ENCODE measurements at regions not wholly inside any gene's neighbourhood (a gene's known extent, or its start where the extent isn't known, plus 50 kb on each side); places are given as distances from the start of the nearest gene placed in this dataset.

DNA sequence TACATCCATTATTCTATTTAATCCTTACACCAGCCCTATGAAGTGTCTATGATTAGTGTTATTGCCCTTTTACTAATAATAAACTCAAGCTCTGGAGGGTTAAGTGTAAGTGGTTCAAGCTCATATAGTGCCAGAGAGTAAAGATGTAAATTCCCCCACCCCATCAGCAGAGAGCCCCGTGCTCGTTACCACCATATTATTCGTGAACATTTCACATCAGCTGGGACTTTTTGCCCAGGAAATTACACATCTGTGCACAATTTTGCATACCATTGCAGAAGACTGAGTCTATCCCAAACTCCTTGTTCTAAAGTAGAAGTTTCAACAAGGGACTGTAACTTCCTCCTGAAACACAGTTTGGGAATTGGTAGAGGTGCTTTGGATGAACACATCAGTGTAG, 220.1 kb downstream of the BCAS1 start:
- H3K36me3 ChIP-seq = no peaks in the 10 kb centered on the region
- TF ChIP-seq, protein P1, sequence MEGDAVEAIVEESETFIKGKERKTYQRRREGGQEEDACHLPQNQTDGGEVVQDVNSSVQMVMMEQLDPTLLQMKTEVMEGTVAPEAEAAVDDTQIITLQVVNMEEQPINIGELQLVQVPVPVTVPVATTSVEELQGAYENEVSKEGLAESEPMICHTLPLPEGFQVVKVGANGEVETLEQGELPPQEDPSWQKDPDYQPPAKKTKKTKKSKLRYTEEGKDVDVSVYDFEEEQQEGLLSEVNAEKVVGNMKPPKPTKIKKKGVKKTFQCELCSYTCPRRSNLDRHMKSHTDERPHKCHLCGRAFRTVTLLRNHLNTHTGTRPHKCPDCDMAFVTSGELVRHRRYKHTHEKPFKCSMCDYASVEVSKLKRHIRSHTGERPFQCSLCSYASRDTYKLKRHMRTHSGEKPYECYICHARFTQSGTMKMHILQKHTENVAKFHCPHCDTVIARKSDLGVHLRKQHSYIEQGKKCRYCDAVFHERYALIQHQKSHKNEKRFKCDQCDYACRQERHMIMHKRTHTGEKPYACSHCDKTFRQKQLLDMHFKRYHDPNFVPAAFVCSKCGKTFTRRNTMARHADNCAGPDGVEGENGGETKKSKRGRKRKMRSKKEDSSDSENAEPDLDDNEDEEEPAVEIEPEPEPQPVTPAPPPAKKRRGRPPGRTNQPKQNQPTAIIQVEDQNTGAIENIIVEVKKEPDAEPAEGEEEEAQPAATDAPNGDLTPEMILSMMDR (IDR thresholded peaks at IDR 0.05) = no peak
- TF ChIP-seq EP300 (IDR thresholded peaks at IDR 0.05) = no peak
- no peak for TF ChIP-seq POLR2AphosphoS5 (IDR thresholded peaks at IDR 0.05)
- no peak for TF ChIP-seq POLR2A (IDR thresholded peaks at IDR 0.05; ENCODE audit: low read depth)
- H3K9me3 ChIP-seq = no peaks in the 10 kb centered on the region
- H3K4me3 ChIP-seq = no peak overlapping the region
- no peaks in the 10 kb centered on the region for H3K4me1 ChIP-seq
- no peak for DNase-seq (ENCODE audit: extremely low spot score)
- WGBS = 68% methylated on average over 3 of the region's 3 CpGs
- H3K27me3 ChIP-seq = no peaks in the 10 kb centered on the region
- intact Hi-C loops (cut with DNase I) = no loop called here
- H3K27ac ChIP-seq (replicated peaks in 1 of 4) = no peak overlapping the region

- DNase-seq (ENCODE audit: extremely low spot score) = no peak
- H3K9me3 ChIP-seq = no peaks in the 10 kb centered on the region
- H3K4me1 ChIP-seq = no peaks in the 10 kb centered on the region
- H3K27ac ChIP-seq (replicated peaks in 1 of 4) = no peak overlapping the region
- no peaks in the 10 kb centered on the region for H3K27me3 ChIP-seq
- no peak overlapping the region for H3K4me3 ChIP-seq
- intact Hi-C loops (cut with DNase I) = no loop called here
- H3K36me3 ChIP-seq = no peaks in the 10 kb centered on the region
- TF ChIP-seq POLR2A (IDR thresholded peaks at IDR 0.05; ENCODE audit: low read depth) (no peak), EP300 (IDR thresholded peaks at IDR 0.05) (no peak), POLR2AphosphoS5 (IDR thresholded peaks at IDR 0.05) (no peak)
- TF ChIP-seq, protein P1 (IDR thresholded peaks at IDR 0.05) = no peak
- WGBS = 95% methylated on average over 12 of the region's 12 CpGs
Measured at GRCh38 chr20:53849471-53850059, 220.8 kb downstream of the BCAS1 start.

DNA sequence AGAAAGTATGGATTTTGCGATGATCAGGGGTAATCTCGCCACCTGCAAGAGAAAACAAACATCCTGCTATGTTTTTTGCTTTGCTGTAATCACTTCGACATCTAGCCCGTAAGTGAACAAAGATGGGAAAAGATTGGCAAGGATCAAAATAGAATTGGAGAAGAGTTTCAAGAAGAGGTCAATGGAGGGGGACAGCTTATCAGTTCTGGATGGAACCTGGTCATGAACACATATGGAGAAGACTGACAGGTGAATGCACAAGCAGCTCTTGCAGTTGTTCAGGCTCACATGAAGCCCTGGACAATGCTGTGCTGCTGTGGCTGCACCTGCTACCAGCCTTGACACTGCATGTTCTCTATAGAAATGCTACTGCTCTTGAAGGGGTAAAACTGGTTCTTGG, 222.1 kb downstream of the BCAS1 start:
- H3K4me1 ChIP-seq = no peaks in the 10 kb centered on the region
- no peak overlapping the region for H3K27ac ChIP-seq (replicated peaks in 1 of 4)
- no peak overlapping the region for H3K4me3 ChIP-seq
- DNase-seq (ENCODE audit: extremely low spot score) = no peak
- TF ChIP-seq POLR2AphosphoS5 (IDR thresholded peaks at IDR 0.05) (no peak), EP300 (IDR thresholded peaks at IDR 0.05) (no peak), POLR2A (IDR thresholded peaks at IDR 0.05; ENCODE audit: low read depth) (no peak)
- TF ChIP-seq, protein P1 (IDR thresholded peaks at IDR 0.05) = no peak
- WGBS = 91% methylated on average over 4 of the region's 4 CpGs
- intact Hi-C loops (cut with DNase I) = no loop called here
- H3K36me3 ChIP-seq = no peaks in the 10 kb centered on the region
- H3K9me3 ChIP-seq = no peaks in the 10 kb centered on the region
- no peaks in the 10 kb centered on the region for H3K27me3 ChIP-seq

DNA sequence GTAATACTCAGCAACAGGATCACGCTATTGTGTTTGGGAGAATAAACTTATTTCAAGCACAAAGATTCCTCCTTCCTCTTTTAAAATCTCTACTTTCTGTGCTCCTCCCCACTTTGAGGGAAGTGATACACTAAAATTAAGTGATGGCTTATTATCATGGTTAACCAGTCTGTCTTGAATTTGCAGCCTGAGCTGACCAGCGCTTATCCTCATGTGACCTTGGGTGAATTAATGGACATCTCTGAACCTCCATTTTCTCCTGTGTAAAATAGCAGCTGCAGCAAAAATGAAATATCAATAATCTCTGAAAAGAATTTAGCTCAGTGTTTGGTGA, 222.6 kb downstream of the BCAS1 start:
- intact Hi-C loops (cut with DNase I) = no loop called here
- H3K27ac ChIP-seq (replicated peaks in 1 of 4) = no peak overlapping the region
- no peak for DNase-seq (ENCODE audit: extremely low spot score)
- H3K36me3 ChIP-seq = no peaks in the 10 kb centered on the region
- no peaks in the 10 kb centered on the region for H3K27me3 ChIP-seq
- H3K4me1 ChIP-seq = no peaks in the 10 kb centered on the region
- no peaks in the 10 kb centered on the region for H3K9me3 ChIP-seq
- no peak overlapping the region for H3K4me3 ChIP-seq
- WGBS = 85% methylated on average over 2 of the region's 2 CpGs
- TF ChIP-seq EP300 (IDR thresholded peaks at IDR 0.05) = no peak
- no peak for TF ChIP-seq POLR2A (IDR thresholded peaks at IDR 0.05; ENCODE audit: low read depth)
- no peak for TF ChIP-seq POLR2AphosphoS5 (IDR thresholded peaks at IDR 0.05)
- TF ChIP-seq, protein P1 (IDR thresholded peaks at IDR 0.05) = no peak

- no peaks in the 10 kb centered on the region for H3K27me3 ChIP-seq
- no peak overlapping the region for H3K4me3 ChIP-seq
- H3K9me3 ChIP-seq = no peaks in the 10 kb centered on the region
- TF ChIP-seq POLR2AphosphoS5 (IDR thresholded peaks at IDR 0.05) (no peak), POLR2A (IDR thresholded peaks at IDR 0.05; ENCODE audit: low read depth) (no peak), EP300 (IDR thresholded peaks at IDR 0.05) (no peak)
- TF ChIP-seq, protein P1 (IDR thresholded peaks at IDR 0.05) = no peak
- H3K4me1 ChIP-seq = no peaks in the 10 kb centered on the region
- no peak overlapping the region for H3K27ac ChIP-seq (replicated peaks in 1 of 4)
- H3K36me3 ChIP-seq = no peaks in the 10 kb centered on the region
- intact Hi-C loops (cut with DNase I) = no loop called here
- no peak for DNase-seq (ENCODE audit: extremely low spot score)
- 78% methylated on average over 8 of the region's 8 CpGs for WGBS
Measured at GRCh38 chr20:53847139-53847836, 223.1 kb downstream of the BCAS1 start.
